T47D (cell line): ENCODE measurements at regions not wholly inside any gene's neighbourhood (a gene's known extent, or its start where the extent isn't known, plus 50 kb on each side); places are given as distances from the start of the nearest gene placed in this dataset.

Experiments used
- DNase-seq, 2 experiments: peaks; one replicate each; pipeline versions ENCODE4 v3.0.0 to v3.0.0-alpha.2; 2011 to 2012; ENCODE audit warnings: low read depth in 1 of 2, low spot score in 1 of 2
- JUND ChIP-seq: IDR thresholded peaks from 2 replicates; pipeline ENCODE4 v1.6.1; 2012; ENCODE audit warnings: low read depth
- in situ Hi-C: cut with HindIII; loops from 2 replicates; pipeline ENCODE4 v1.10.0; 2016; ENCODE audit warnings: low sequenced_read_pairs, low pct_unique_long_range_greater_than_20kb

GRCh38 chr1:238143038-238143437 lies 252.3 kb upstream of the ZP4 start:
- DNase-seq = no peak
- in situ Hi-C loops = no loop called here
- no peak for TF ChIP-seq JUND

GRCh38 chr1:238141353-238141752 lies 250.6 kb upstream of the ZP4 start:
- TF ChIP-seq JUND = no peak
- in situ Hi-C loops = no loop called here
- no peak for DNase-seq

DNA sequence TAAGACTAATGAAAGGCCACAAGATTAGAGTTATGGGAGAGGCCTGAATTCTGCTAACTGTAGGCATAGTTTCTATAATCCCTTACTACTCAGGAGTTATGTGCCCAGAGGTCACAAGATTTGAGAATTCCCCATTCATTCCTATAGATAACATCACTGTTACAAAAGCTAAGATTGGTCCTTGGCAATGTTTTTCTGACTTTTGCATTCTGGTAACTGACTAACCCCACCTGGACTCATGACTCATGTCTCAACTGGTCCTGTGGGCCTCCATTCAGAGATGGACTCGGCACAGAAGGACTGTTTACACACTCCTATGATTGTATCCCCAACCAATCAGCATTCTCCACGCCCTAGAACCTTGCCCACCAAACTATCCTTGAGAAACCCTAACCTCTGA lies 249.0 kb upstream of the ZP4 start:
- in situ Hi-C loops = no loop called here
- no peak for TF ChIP-seq JUND
- DNase-seq = no peak

DNA sequence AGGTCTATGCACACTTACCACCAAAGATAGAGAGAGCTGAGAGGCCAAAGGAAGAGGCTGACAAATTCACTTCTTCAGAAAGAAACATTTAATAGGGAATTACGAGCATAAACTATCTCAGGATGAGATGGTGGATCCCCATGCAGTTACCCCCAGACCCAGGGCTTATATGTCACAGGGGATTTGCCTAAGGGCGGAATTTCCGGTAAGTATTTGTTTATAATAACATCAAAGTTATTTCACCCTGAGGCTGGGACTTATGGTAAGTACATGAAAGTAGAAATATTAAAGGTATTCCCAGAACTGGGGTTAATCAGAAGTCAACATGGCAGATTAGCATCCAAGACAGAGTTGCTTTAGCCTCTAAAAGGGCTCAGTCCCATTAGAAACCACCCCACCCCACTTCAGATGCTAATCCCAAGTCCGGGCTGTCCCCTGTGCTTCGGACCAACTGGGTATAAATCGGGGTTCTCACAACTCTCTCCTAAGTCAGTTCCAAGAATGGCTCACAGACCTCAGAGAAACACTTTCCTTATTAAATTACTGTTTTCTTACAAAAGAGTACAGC lies 247.4 kb upstream of the ZP4 start:
- no peak for TF ChIP-seq JUND
- in situ Hi-C loops = no loop called here
- DNase-seq = no peak

- DNase-seq = no peak
- TF ChIP-seq JUND = no peak
- in situ Hi-C loops = no loop called here
These were observed 245.3 kb upstream of the ZP4 start for GRCh38 chr1:238135708-238136664.

- in situ Hi-C loops = no loop called here
- DNase-seq = no peak
- no peak for TF ChIP-seq JUND
These were observed 239.0 kb upstream of the ZP4 start for GRCh38 chr1:238129677-238130076.

GRCh38 chr1:238123201-238123600 lies 232.5 kb upstream of the ZP4 start:
- DNase-seq = no peak
- in situ Hi-C loops = no loop called here
- TF ChIP-seq JUND = no peak

DNA sequence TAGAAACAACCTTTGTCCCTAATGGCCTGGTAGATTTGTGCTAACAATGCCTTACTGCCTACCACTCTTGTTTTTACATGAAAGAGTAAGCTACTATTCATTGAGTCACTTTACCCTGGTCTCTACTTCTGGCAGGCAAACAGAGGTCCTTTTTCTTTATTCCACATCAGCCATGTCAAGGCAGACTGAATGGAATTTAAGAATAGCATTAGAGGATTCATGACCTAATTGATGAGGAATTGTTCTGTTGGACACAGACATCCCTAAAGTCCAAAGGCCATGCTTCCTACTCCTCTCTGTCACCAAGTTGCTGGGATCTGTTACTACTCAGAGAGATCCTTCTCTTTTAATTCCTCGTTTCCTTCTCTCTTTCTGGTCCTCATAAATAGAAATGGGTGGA lies 229.1 kb upstream of the ZP4 start:
- TF ChIP-seq JUND = no peak
- no peak for DNase-seq
- in situ Hi-C loops = no loop called here

DNA sequence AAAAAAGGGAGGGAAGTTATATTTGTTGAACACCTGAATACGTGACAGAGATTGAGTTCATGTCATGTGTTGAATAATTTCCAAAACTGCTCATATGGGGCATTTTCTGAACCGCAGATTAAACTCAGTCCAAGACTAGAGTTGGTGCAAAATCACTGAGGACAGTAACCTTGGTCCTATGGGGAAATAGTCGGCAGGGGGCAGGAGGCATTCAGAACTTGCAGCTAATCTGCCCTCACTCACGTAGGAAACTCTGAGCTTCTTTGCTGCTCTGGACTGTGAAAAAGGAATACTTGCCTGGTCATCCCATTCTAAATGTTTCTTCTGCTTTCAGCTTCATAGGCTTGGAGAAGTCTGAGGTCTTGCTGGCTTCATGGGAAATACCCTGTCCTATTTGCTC lies 228.3 kb upstream of the ZP4 start:
- in situ Hi-C loops = no loop called here
- TF ChIP-seq JUND = no peak
- DNase-seq = peak in 1 of 2 experiments; percentile 55

DNA sequence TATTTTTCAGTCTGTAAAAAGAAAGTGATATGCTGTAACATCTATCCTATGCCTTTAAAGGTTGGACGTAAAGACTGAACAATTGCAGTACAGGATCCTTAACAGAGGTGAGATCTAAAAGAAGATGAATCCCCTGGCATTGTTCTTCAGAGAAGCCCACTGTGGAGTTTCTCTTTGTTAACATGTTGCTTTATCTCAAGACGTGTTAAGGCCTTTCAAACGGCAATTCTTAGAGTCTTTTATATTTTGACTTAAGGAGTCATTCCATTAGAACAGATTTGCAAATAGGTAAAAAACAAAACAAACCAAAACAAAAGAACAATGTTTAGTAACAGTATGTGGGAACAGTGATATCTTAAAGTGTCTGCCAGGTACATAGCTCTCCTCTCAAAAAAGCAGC lies 225.1 kb upstream of the ZP4 start:
- in situ Hi-C loops = no loop called here
- DNase-seq = no peak
- TF ChIP-seq JUND = no peak

DNA sequence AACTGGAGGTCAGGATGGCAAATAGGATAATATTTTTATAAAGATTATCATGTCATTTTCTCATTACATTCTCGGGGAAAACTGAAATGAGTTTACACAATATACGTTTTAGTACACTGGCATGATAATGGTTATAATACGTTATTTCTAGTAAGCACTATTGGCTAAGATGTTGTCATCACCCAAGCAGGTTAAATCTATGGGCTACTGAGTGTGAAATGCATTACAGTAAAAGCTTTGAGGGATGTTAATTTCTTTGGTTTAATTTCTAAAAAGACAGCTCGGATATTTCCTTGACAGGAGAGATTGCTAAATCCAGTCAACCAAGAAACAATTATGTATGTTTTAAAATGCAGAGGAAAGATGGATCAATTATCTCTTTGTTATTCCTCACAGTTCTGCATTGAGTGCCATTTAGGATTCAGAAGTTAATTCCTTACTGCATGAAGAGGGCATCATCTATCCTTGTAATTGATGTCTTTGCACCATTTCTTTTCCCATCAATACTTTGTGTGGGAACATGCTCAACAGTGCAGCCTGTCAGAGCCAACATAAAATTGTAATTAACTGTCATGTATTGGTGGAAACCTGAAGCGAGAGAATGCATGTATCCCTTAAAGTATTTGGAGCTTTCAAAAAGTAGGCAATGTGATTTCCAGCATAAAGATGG lies 222.4 kb upstream of the ZP4 start:
- no peak for DNase-seq
- no peak for TF ChIP-seq JUND
- in situ Hi-C loops = no loop called here

GRCh38 chr1:238111516-238111915 lies 220.8 kb upstream of the ZP4 start:
- in situ Hi-C loops = no loop called here

DNA sequence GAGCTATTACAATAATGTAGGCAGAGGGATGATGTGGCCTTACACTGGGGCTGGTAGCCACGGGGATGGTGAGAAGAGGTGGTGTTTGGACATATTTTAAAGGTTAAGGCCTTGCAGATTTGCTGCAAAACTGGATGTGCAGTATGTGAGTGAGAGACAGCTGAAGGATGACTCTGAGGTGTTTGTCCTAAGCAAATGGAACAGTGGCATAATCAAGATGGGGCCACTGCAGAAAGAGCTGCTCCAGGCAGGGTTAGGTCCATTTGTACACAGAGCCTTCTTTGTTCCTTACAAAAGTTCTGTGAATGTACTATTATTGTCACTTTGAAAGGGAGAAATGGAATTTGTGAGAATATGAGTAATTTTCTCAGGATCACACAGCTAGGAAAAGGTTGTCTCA lies 220.4 kb upstream of the ZP4 start:
- DNase-seq = peak in 1 of 2 experiments; percentile 66
- in situ Hi-C loops = no loop called here
- no peak for TF ChIP-seq JUND

More at GRCh38 chr1:238111516-238111915, 220.8 kb upstream of the ZP4 start:
- DNase-seq = no peak
- TF ChIP-seq JUND = no peak
